ENCODE measurements at regions not wholly inside any gene's neighbourhood (a gene's known extent, or its start where the extent isn't known, plus 50 kb on each side); places are given as distances from the start of the nearest gene placed in this dataset.

- no peaks in the 10 kb centered on the region for H3K36me3 ChIP-seq (ENCODE audit: control insufficient read depth, insufficient read depth, low read length)
- no peak overlapping the region for H3K27ac ChIP-seq (ENCODE audit: low read length)
- 94% methylated on average over 3 of the region's 3 CpGs for WGBS (ENCODE audit: insufficient coverage)
- no peak overlapping the region for H3K4me3 ChIP-seq (ENCODE audit: low read length)
- intact Hi-C loops (cut with micrococcal nuclease), result no loop called here
- Mint-ChIP-seq H3K4me1 (no peaks in the 10 kb centered on the region), H3K27ac (no peak overlapping the region), H3K4me3 (no peak overlapping the region), H3K36me3 (no peaks in the 10 kb centered on the region), H3K9me3 (no peaks in the 10 kb centered on the region), H3K27me3 (ENCODE audit: low read depth in 2 of 2) (no peaks in the 10 kb centered on the region)
- no peak for TF ChIP-seq CTCF (IDR thresholded peaks at IDR 0.05)
- no peaks in the 10 kb centered on the region for H3K9me3 ChIP-seq (ENCODE audit: control insufficient read depth, insufficient read depth, low read length)
- no peaks in the 10 kb centered on the region for H3K4me1 ChIP-seq (ENCODE audit: control insufficient read depth, insufficient read depth, low read length)
- ATAC-seq (no peak), DNase-seq (no peak)
- H3K27me3 ChIP-seq (ENCODE audit: control insufficient read depth, insufficient read depth, low read length), result no peaks in the 10 kb centered on the region
These were observed 261.2 kb upstream of the UBASH3B start for GRCh38 chr11:122394313-122394712.

- Histone ChIP-seq H3K36me3 (ENCODE audit: control insufficient read depth, insufficient read depth, low read length) (no peaks in the 10 kb centered on the region), H3K9me3 (ENCODE audit: control insufficient read depth, insufficient read depth, low read length) (no peaks in the 10 kb centered on the region), H3K4me3 (ENCODE audit: low read length) (no peak overlapping the region), H3K27me3 (ENCODE audit: control insufficient read depth, insufficient read depth, low read length) (no peaks in the 10 kb centered on the region), H3K27ac (ENCODE audit: low read length) (no peak overlapping the region), H3K4me1 (ENCODE audit: control insufficient read depth, insufficient read depth, low read length) (no peaks in the 10 kb centered on the region)
- Mint-ChIP-seq H3K9me3 (no peaks in the 10 kb centered on the region), H3K36me3 (no peaks in the 10 kb centered on the region), H3K27me3 (ENCODE audit: low read depth in 2 of 2) (no peaks in the 10 kb centered on the region), H3K27ac (no peak overlapping the region), H3K4me1 (no peaks in the 10 kb centered on the region), H3K4me3 (no peak overlapping the region)
- intact Hi-C loops (cut with micrococcal nuclease), result no loop called here
- 97% methylated on average over 4 of the region's 4 CpGs for WGBS (ENCODE audit: insufficient coverage)
- ATAC-seq (peak in 1 of 3 donors; percentile 50), DNase-seq (no peak)
- no peak for TF ChIP-seq CTCF (IDR thresholded peaks at IDR 0.05)
These were observed 262.2 kb upstream of the UBASH3B start for GRCh38 chr11:122393209-122393860.

- no peak overlapping the region for H3K4me3 Mint-ChIP-seq
- no peaks in the 10 kb centered on the region for H3K4me1 ChIP-seq (ENCODE audit: control insufficient read depth, insufficient read depth, low read length)
- DNase-seq (no peak), ATAC-seq (no peak)
- H3K4me3 ChIP-seq (ENCODE audit: low read length), result no peak overlapping the region
- no peaks in the 10 kb centered on the region for H3K9me3 Mint-ChIP-seq
- no peak overlapping the region for H3K27ac Mint-ChIP-seq
- 90% methylated on average over 2 of the region's 3 CpGs for WGBS (ENCODE audit: insufficient coverage)
- no peaks in the 10 kb centered on the region for H3K9me3 ChIP-seq (ENCODE audit: control insufficient read depth, insufficient read depth, low read length)
- TF ChIP-seq CTCF (IDR thresholded peaks at IDR 0.05), result no peak
- H3K27me3 ChIP-seq (ENCODE audit: control insufficient read depth, insufficient read depth, low read length), result no peaks in the 10 kb centered on the region
- no peaks in the 10 kb centered on the region for H3K36me3 ChIP-seq (ENCODE audit: control insufficient read depth, insufficient read depth, low read length)
- no peak overlapping the region for H3K27ac ChIP-seq (ENCODE audit: low read length)
- no peaks in the 10 kb centered on the region for H3K27me3 Mint-ChIP-seq (ENCODE audit: low read depth in 2 of 2)
- intact Hi-C loops (cut with micrococcal nuclease), result no loop called here
- no peaks in the 10 kb centered on the region for H3K36me3 Mint-ChIP-seq
- H3K4me1 Mint-ChIP-seq, result no peaks in the 10 kb centered on the region
These were observed 263.0 kb upstream of the UBASH3B start for GRCh38 chr11:122392508-122392907.

GRCh38 chr11:122391049-122391448 lies 264.5 kb upstream of the UBASH3B start:
- H3K4me1 Mint-ChIP-seq, result no peaks in the 10 kb centered on the region
- intact Hi-C loops (cut with micrococcal nuclease), result no loop called here
- DNase-seq (no peak), ATAC-seq (no peak)
- Histone ChIP-seq H3K36me3 (ENCODE audit: control insufficient read depth, insufficient read depth, low read length) (no peaks in the 10 kb centered on the region), H3K9me3 (ENCODE audit: control insufficient read depth, insufficient read depth, low read length) (no peaks in the 10 kb centered on the region), H3K4me3 (ENCODE audit: low read length) (no peak overlapping the region), H3K27me3 (ENCODE audit: control insufficient read depth, insufficient read depth, low read length) (no peaks in the 10 kb centered on the region), H3K27ac (ENCODE audit: low read length) (no peak overlapping the region), H3K4me1 (ENCODE audit: control insufficient read depth, insufficient read depth, low read length) (no peaks in the 10 kb centered on the region)
- no peak overlapping the region for H3K27ac Mint-ChIP-seq
- no peak overlapping the region for H3K4me3 Mint-ChIP-seq
- no peaks in the 10 kb centered on the region for H3K9me3 Mint-ChIP-seq
- TF ChIP-seq CTCF (IDR thresholded peaks at IDR 0.05), result no peak
- H3K27me3 Mint-ChIP-seq (ENCODE audit: low read depth in 2 of 2), result no peaks in the 10 kb centered on the region
- no peaks in the 10 kb centered on the region for H3K36me3 Mint-ChIP-seq

Measured in natural killer cell (primary cell).